K562 (cell line): ENCODE measurements at regions not wholly inside any gene's neighbourhood (a gene's known extent, or its start where the extent isn't known, plus 50 kb on each side); places are given as distances from the start of the nearest gene placed in this dataset.

Source experiments
- ATAC-seq: fragments of 200-7000 bp; cut with Tn5 transposase; 3 replicates; pipeline ENCODE4 v1.9.1; 2020; ENCODE audit warnings: moderate library complexity
- BruUV-seq: library from RNA; stranded (reverse); fragments of 400-500 nt; replicated peaks from 2 replicates; lab custom pipeline; 2021; lab: Mats Ljungman, UMichigan
- CTCF ChIA-PET: fragments of 300-600 bp; formaldehyde crosslinking; extraction: SDS; loops from one replicate; lab custom pipeline; 2021; ENCODE audit warnings: low intra/inter-chr PET ratio; lab: Yijun Ruan, JAX
- POLR2A ChIA-PET: fragments of 300-600, 350-650 bp; sonication (Branson Sonifier 250); formaldehyde crosslinking; extraction: SDS; loops from one replicate; lab custom pipeline; 2021; ENCODE audit warnings: antibody characterized with exemption, inconsistent platforms; lab: Yijun Ruan, JAX
- DNase-seq, 4 experiments: peaks; one replicate each; pipeline versions ENCODE4 v3.0.0 to v3.0.0-alpha.2; 2011 to 2018; ENCODE audit warnings: low spot score in 3 of 4, mixed read lengths in 3 of 4; ENCODE audit errors: extremely low read depth in 1 of 4
- FAIRE-seq: peaks from 2 replicates; lab custom pipeline; 2011; peaks lifted over from hg19 to GRCh38; lab: Jason Lieb, UNC
- H2AFZ ChIP-seq: 2 replicates; pipeline ENCODE4 v1.6.0; 2011; ENCODE audit warnings: low read depth, low read length, control low read depth, inconsistent platforms
- H3K27ac ChIP-seq: fragments of 200-600 bp; 3 replicates; pipeline ENCODE4 v1.8.0; 2011; ENCODE audit warnings: low read depth, mild to moderate bottlenecking, control low read depth, inconsistent platforms, low read length, moderate library complexity, mixed read lengths; ENCODE audit errors: extremely low read depth
- H3K27me3 ChIP-seq, 2 experiments: fragments of 300-600 bp in 1 of 2; 2 replicates in 1 of 2; 3 replicates in 1 of 2; pipeline versions ENCODE4 v1.6.0 to v1.8.0; 2011; ENCODE audit warnings: inconsistent platforms in 2 of 2, low read length in 2 of 2, mild to moderate bottlenecking in 1 of 2, mixed read lengths in 1 of 2, moderate library complexity in 1 of 2; ENCODE audit not compliant: control insufficient read depth in 2 of 2, insufficient read depth in 2 of 2
- H3K36me3 ChIP-seq: fragments of 300-600 bp; 3 replicates; pipeline ENCODE4 v1.8.0; 2011; ENCODE audit warnings: mild to moderate bottlenecking, low read length, inconsistent platforms; ENCODE audit not compliant: control insufficient read depth, insufficient read depth
- H3K4me1 ChIP-seq, 2 experiments: fragments of 200-600 bp in 1 of 2; replicated peaks in 1 of 2; 2 replicates in 1 of 2; 3 replicates in 1 of 2; pipeline versions ENCODE4 v1.5.1 to v1.8.0; 2011; ENCODE audit warnings: inconsistent platforms in 2 of 2, low read length in 2 of 2, mild to moderate bottlenecking in 1 of 2, mixed read lengths in 1 of 2, moderate library complexity in 1 of 2; ENCODE audit not compliant: control insufficient read depth in 2 of 2, insufficient read depth in 2 of 2
- H3K4me2 ChIP-seq: 2 replicates; pipeline ENCODE4 v1.6.1; 2011; ENCODE audit warnings: low read length, control low read depth, inconsistent platforms, mixed read lengths; ENCODE audit not compliant: insufficient read depth
- H3K4me3 ChIP-seq: fragments of 200-600 bp; sonication (generic), shearing (Covaris generic); 2 replicates; pipeline ENCODE4 v1.5.1; 2016; ENCODE audit warnings: control low read depth, inconsistent platforms
- H3K79me2 ChIP-seq: fragments of 200-600 bp; 3 replicates; pipeline ENCODE4 v1.8.0; 2011; ENCODE audit warnings: low read length, inconsistent platforms; ENCODE audit not compliant: control insufficient read depth, insufficient read depth
- H3K9ac ChIP-seq, 2 experiments: 2 replicates each; pipeline versions ENCODE4 v1.6.0 to v1.6.1; 2011; ENCODE audit warnings: low read depth in 2 of 2, low read length in 2 of 2, control low read depth in 1 of 2, inconsistent platforms in 1 of 2, mild to moderate bottlenecking in 1 of 2, mixed read lengths in 1 of 2; ENCODE audit not compliant: insufficient read depth in 1 of 2
- H3K9me1 ChIP-seq: one replicate; pipeline ENCODE4 v1.6.0; 2011; ENCODE audit warnings: inconsistent platforms, mild to moderate bottlenecking, low read length, moderate library complexity; ENCODE audit not compliant: control insufficient read depth, insufficient read depth
- H3K9me3 ChIP-seq: replicated peaks from 2 replicates; pipeline ENCODE4 v1.5.1; 2011; ENCODE audit warnings: low read depth, low read length, inconsistent platforms; ENCODE audit not compliant: control insufficient read depth, insufficient read depth
- H4K20me1 ChIP-seq: replicated peaks from 2 replicates; pipeline ENCODE4 v1.6.1; 2011; ENCODE audit warnings: low read length, inconsistent platforms, mixed read lengths; ENCODE audit not compliant: control insufficient read depth, insufficient read depth
- EHMT2 ChIP-seq: fragments of 450-650 bp; IDR thresholded peaks from 2 replicates; pipeline ENCODE4 v1.6.1; 2018; ENCODE audit warnings: antibody characterized with exemption
- FOXK2 ChIP-seq, 2 experiments: fragments of 450-650 bp; IDR thresholded peaks in 1 of 2; conservative IDR thresholded peaks in 1 of 2; 2 replicates each; pipeline ENCODE4 v1.6.1; 2016; ENCODE audit warnings: low read depth in 2 of 2, mild to moderate bottlenecking in 1 of 2
- HMBOX1 ChIP-seq: sonication (generic); IDR thresholded peaks from 2 replicates; pipeline ENCODE4 v1.6.1; 2016
- HNRNPLL ChIP-seq: fragments of 200-400 bp; formaldehyde crosslinking; IDR thresholded peaks from 2 replicates; pipeline ENCODE4 v1.6.1; 2017; ENCODE audit warnings: low read length, low read depth, mild to moderate bottlenecking; ENCODE audit not compliant: poor library complexity, severe bottlenecking
- MAZ ChIP-seq, 2 experiments: fragments of 450-650 bp in 1 of 2; sonication (generic) in 1 of 2; formaldehyde crosslinking; IDR thresholded peaks in 1 of 2; conservative IDR thresholded peaks in 1 of 2; 2 replicates each; pipeline versions ENCODE4 v1.4.0 to v1.5.0; 2020; ENCODE audit warnings: mild to moderate bottlenecking in 1 of 2, missing genetic modification reagents in 1 of 2
- NR2C2 ChIP-seq, 2 experiments: fragments of 200-800 bp in 1 of 2; sonication (Bioruptor generic) in 1 of 2; sonication (generic) in 1 of 2; formaldehyde crosslinking in 1 of 2; IDR thresholded peaks; 2 replicates each; pipeline versions ENCODE4 v1.6.1 to v1.8.0; 2016 to 2022; ENCODE audit warnings: mild to moderate bottlenecking in 1 of 2, missing compliant biosample characterization in 1 of 2, missing genetic modification characterization in 1 of 2, missing genetic modification reagents in 1 of 2
- TCF7L2 ChIP-seq: fragments of 150-350 bp; IDR thresholded peaks from 2 replicates; pipeline ENCODE4 v1.6.1; 2016; ENCODE audit warnings: low read depth, mild to moderate bottlenecking, low read length, moderate library complexity
- ZNF140 ChIP-seq: fragments of 250-450 bp; sonication (Bioruptor Pico); IDR thresholded peaks from 2 replicates; pipeline ENCODE4 v1.8.0; 2021; ENCODE audit warnings: moderate library complexity, mild to moderate bottlenecking, inconsistent platforms
- ZNF699 ChIP-seq: fragments of 250-450 bp; sonication (Bioruptor Pico); IDR thresholded peaks from 2 replicates; pipeline ENCODE4 v1.8.0; 2021; ENCODE audit warnings: mild to moderate bottlenecking, moderate library complexity; ENCODE audit not compliant: insufficient replicate concordance
- ZNF778 ChIP-seq: fragments of 450-650 bp; formaldehyde crosslinking; IDR thresholded peaks from 2 replicates; pipeline ENCODE4 v1.4.0; 2020; ENCODE audit warnings: mild to moderate bottlenecking, moderate library complexity
- ZZZ3 ChIP-seq: fragments of 450-650 bp; IDR thresholded peaks from 2 replicates; pipeline ENCODE4 v1.6.1; 2016; ENCODE audit warnings: antibody characterized with exemption, mild to moderate bottlenecking, moderate library complexity
- WGBS: fragments of 100-300 bp; shearing (Covaris generic); methylation state at CpG from one replicate; pipeline ENCODE4 v1.1.6; 2016; ENCODE audit warnings: low coverage, mixed read lengths; ENCODE audit not compliant: insufficient coverage; ENCODE audit errors: missing lambda C conversion rate; 5-methylcytosine and 5-hydroxymethylcytosine counted together
- in situ Hi-C: fragments of 300-500 bp; cut with MboI; formaldehyde crosslinking; loops from 4 replicates; pipeline ENCODE4 v1.15.0; 2018; ENCODE audit warnings: inconsistent platforms, mixed read lengths
- intact Hi-C: fragments of 100-400 bp; cut with micrococcal nuclease; formaldehyde crosslinking; loops from 2 replicates; pipeline ENCODE4 v1.14.2; 2022
- TF ChIP-seq, protein P1 (sequence below), 2 experiments: fragments of 450-650 bp; IDR thresholded peaks; 2 replicates each; pipeline ENCODE4 v1.6.1; 2016

- no peak for FAIRE-seq
- intact Hi-C loops, result no loop called here
Observed at GRCh38 chr2:217535957-217536708, 466.7 kb downstream of the TNS1 start.

More at GRCh38 chr2:217535957-217536708, 466.7 kb downstream of the TNS1 start:
- Histone ChIP-seq H3K4me2 (no peak overlapping the region), H3K79me2 (no peaks in the 10 kb centered on the region), H3K36me3 (no peaks in the 10 kb centered on the region), H3K9me1 (no peaks in the 10 kb centered on the region), H3K27ac (no peak overlapping the region), H4K20me1 (no peaks in the 10 kb centered on the region), H3K27me3 (no peaks in the 10 kb centered on the region), H3K4me1 (no peaks in the 10 kb centered on the region), H3K4me3 (no peak overlapping the region), H3K9me3 (no peaks in the 10 kb centered on the region), H3K9ac (no peak overlapping the region), H2AFZ (no peak overlapping the region)
- ChIA-PET CTCF (no interaction called here), POLR2A (no interaction called here)
- no TSS peak for BruUV-seq
- DNase-seq (no peak), ATAC-seq (no peak)
- in situ Hi-C loops, result no loop called here
- TF ChIP-seq HMBOX1 (no peak), TCF7L2 (no peak), ZNF778 (CRISPR knock-in tag) (no peak), ZNF140 (CRISPR knock-in tag) (no peak), NR2C2 (CRISPR knock-in tag; IDR thresholded peaks at IDR 0.05) (no peak), NR2C2 (tag; IDR thresholded peaks at IDR 0.05) (no peak), MAZ (CRISPR knock-in tag; conservative IDR thresholded peaks at IDR 0.05 in 1 of 2, IDR thresholded peaks at IDR 0.05 in 1 of 2) (no peak), HNRNPLL (no peak), FOXK2 (conservative IDR thresholded peaks at IDR 0.05 in 1 of 2, IDR thresholded peaks at IDR 0.05 in 1 of 2; ENCODE audit: low read depth in 2 of 2) (no peak), EHMT2 (no peak), ZNF699 (CRISPR knock-in tag) (no peak), ZZZ3 (no peak)
- TF ChIP-seq, protein P1, sequence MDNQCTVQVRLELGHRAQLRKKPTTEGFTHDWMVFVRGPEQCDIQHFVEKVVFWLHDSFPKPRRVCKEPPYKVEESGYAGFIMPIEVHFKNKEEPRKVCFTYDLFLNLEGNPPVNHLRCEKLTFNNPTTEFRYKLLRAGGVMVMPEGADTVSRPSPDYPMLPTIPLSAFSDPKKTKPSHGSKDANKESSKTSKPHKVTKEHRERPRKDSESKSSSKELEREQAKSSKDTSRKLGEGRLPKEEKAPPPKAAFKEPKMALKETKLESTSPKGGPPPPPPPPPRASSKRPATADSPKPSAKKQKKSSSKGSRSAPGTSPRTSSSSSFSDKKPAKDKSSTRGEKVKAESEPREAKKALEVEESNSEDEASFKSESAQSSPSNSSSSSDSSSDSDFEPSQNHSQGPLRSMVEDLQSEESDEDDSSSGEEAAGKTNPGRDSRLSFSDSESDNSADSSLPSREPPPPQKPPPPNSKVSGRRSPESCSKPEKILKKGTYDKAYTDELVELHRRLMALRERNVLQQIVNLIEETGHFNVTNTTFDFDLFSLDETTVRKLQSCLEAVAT (IDR thresholded peaks at IDR 0.05), result no peak
- 0% methylated on average over 5 of the region's 6 CpGs for WGBS
